ENCODE measurements at regions not wholly inside any gene's neighbourhood (a gene's known extent, or its start where the extent isn't known, plus 50 kb on each side); places are given as distances from the start of the nearest gene placed in this dataset.

- no peak for DNase-seq (ENCODE audit: extremely low read depth in 1 of 2, low read depth in 1 of 2)
Observed at GRCh38 chr15:62783303-62783957, 259.1 kb upstream of the TPM1 start.

- no peak for DNase-seq (ENCODE audit: extremely low read depth in 1 of 2, low read depth in 1 of 2)
Observed at GRCh38 chr15:62785881-62786828, 256.4 kb upstream of the TPM1 start.

- DNase-seq (ENCODE audit: extremely low read depth in 1 of 2, low read depth in 1 of 2), result no peak
Observed at GRCh38 chr15:62787401-62787800, 255.1 kb upstream of the TPM1 start.

- DNase-seq (ENCODE audit: extremely low read depth in 1 of 2, low read depth in 1 of 2), result no peak
Observed at GRCh38 chr15:62788224-62788623, 254.3 kb upstream of the TPM1 start.

GRCh38 chr15:62790546-62790945 is 252.0 kb upstream of the TPM1 start:
- DNase-seq (ENCODE audit: extremely low read depth in 1 of 2, low read depth in 1 of 2), result no peak

GRCh38 chr15:62791694-62792093 is 250.9 kb upstream of the TPM1 start:
- no peak for DNase-seq (ENCODE audit: extremely low read depth in 1 of 2, low read depth in 1 of 2)

GRCh38 chr15:62792986-62793751 is 249.4 kb upstream of the TPM1 start:
- DNase-seq (ENCODE audit: extremely low read depth in 1 of 2, low read depth in 1 of 2), result no peak

GRCh38 chr15:62793752-62794144 is 248.8 kb upstream of the TPM1 start:
- no peak for DNase-seq (ENCODE audit: extremely low read depth in 1 of 2, low read depth in 1 of 2)

GRCh38 chr15:62795171-62795570 is 247.4 kb upstream of the TPM1 start:
- no peak for DNase-seq (ENCODE audit: extremely low read depth in 1 of 2, low read depth in 1 of 2)

- no peak for DNase-seq (ENCODE audit: extremely low read depth in 1 of 2, low read depth in 1 of 2)
Observed at GRCh38 chr15:62795700-62796695, 246.5 kb upstream of the TPM1 start.

GRCh38 chr15:62797171-62797570 is 245.4 kb upstream of the TPM1 start:
- DNase-seq (ENCODE audit: extremely low read depth in 1 of 2, low read depth in 1 of 2), result no peak

- DNase-seq (ENCODE audit: extremely low read depth in 1 of 2, low read depth in 1 of 2), result no peak
Observed at GRCh38 chr15:62798536-62798935, 244.0 kb upstream of the TPM1 start.

- no peak for DNase-seq (ENCODE audit: extremely low read depth in 1 of 2, low read depth in 1 of 2)
Observed at GRCh38 chr15:62799037-62799436, 243.5 kb upstream of the TPM1 start.

- DNase-seq (ENCODE audit: extremely low read depth in 1 of 2, low read depth in 1 of 2), result no peak
Observed at GRCh38 chr15:62799919-62800318, 242.6 kb upstream of the TPM1 start.

GRCh38 chr15:62802612-62803011 is 239.9 kb upstream of the TPM1 start:
- DNase-seq (ENCODE audit: extremely low read depth in 1 of 2, low read depth in 1 of 2), result no peak

GRCh38 chr15:62803856-62804400 is 238.6 kb upstream of the TPM1 start:
- DNase-seq (ENCODE audit: extremely low read depth in 1 of 2, low read depth in 1 of 2), result no peak

GRCh38 chr15:62805502-62805901 is 237.0 kb upstream of the TPM1 start:
- no peak for DNase-seq (ENCODE audit: extremely low read depth in 1 of 2, low read depth in 1 of 2)

- DNase-seq (ENCODE audit: extremely low read depth in 1 of 2, low read depth in 1 of 2), result no peak
Observed at GRCh38 chr15:62807539-62808130, 234.9 kb upstream of the TPM1 start.

- no peak for DNase-seq (ENCODE audit: extremely low read depth in 1 of 2, low read depth in 1 of 2)
Observed at GRCh38 chr15:62809115-62809967, 233.2 kb upstream of the TPM1 start.
